Neuronal stem cell (in vitro differentiated cells): ENCODE measurements at regions not wholly inside any gene's neighbourhood (a gene's known extent, or its start where the extent isn't known, plus 50 kb on each side); places are given as distances from the start of the nearest gene placed in this dataset.

Experiments
- DNase-seq: peaks from one replicate; pipeline ENCODE4 v3.0.0-alpha.2; 2013; ENCODE audit warnings: low spot score
- H2AFZ ChIP-seq: one replicate; pipeline ENCODE4 v1.6.1; 2013; ENCODE audit warnings: mild to moderate bottlenecking, low read length, inconsistent platforms
- H2AK5ac ChIP-seq: 2 replicates; pipeline ENCODE4 v1.6.1; 2013; ENCODE audit warnings: low read depth, mild to moderate bottlenecking, inconsistent platforms, low read length, moderate library complexity, mixed read lengths
- H2BK120ac ChIP-seq: 2 replicates; pipeline ENCODE4 v1.6.1; 2013; ENCODE audit warnings: low read depth, mild to moderate bottlenecking, inconsistent platforms, low read length, moderate library complexity, mixed read lengths
- H2BK12ac ChIP-seq: one replicate; pipeline ENCODE4 v1.6.1; 2013; ENCODE audit warnings: low read length, inconsistent platforms
- H2BK15ac ChIP-seq: 2 replicates; pipeline ENCODE4 v1.6.1; 2013; ENCODE audit warnings: mild to moderate bottlenecking, low read length, inconsistent platforms, mixed read lengths
- H2BK5ac ChIP-seq: one replicate; pipeline ENCODE4 v1.6.1; 2013; ENCODE audit warnings: inconsistent platforms, mild to moderate bottlenecking, low read length, moderate library complexity
- H3K14ac ChIP-seq: one replicate; pipeline ENCODE4 v1.6.1; 2013; ENCODE audit warnings: low read length, inconsistent platforms
- H3K18ac ChIP-seq: 2 replicates; pipeline ENCODE4 v1.6.1; 2013; ENCODE audit warnings: low read length, inconsistent platforms
- H3K23ac ChIP-seq: 2 replicates; pipeline ENCODE4 v1.6.1; 2013; ENCODE audit warnings: low read depth, mild to moderate bottlenecking, mixed read lengths, low read length, inconsistent platforms; ENCODE audit not compliant: poor library complexity
- H3K27ac ChIP-seq: replicated peaks from 3 replicates; pipeline ENCODE4 v1.5.1; 2013; ENCODE audit warnings: low read length, inconsistent platforms
- H3K27me3 ChIP-seq, 3 experiments: 2 replicates each; pipeline ENCODE4 v1.6.1; 2013; ENCODE audit warnings: low read length in 3 of 3, mild to moderate bottlenecking in 2 of 3, inconsistent platforms in 1 of 3, low read depth in 1 of 3, mixed read lengths in 1 of 3, moderate library complexity in 1 of 3; ENCODE audit not compliant: control insufficient read depth in 3 of 3, insufficient read depth in 3 of 3
- H3K36me3 ChIP-seq, 2 donors: replicated peaks in 1 of 2; 2 replicates each; pipeline ENCODE4 v1.6.1; 2013; ENCODE audit warnings: low read length in 2 of 2; ENCODE audit not compliant: control insufficient read depth in 2 of 2, insufficient read depth in 2 of 2
- H3K4ac ChIP-seq: 2 replicates; pipeline ENCODE4 v1.6.1; 2013; ENCODE audit warnings: inconsistent platforms, mild to moderate bottlenecking, low read length, moderate library complexity
- H3K4me1 ChIP-seq, 2 donors: 1 replicate in 1 of 2; 2 replicates in 1 of 2; pipeline ENCODE4 v1.6.1; 2013; ENCODE audit warnings: low read length in 2 of 2, low read depth in 1 of 2; ENCODE audit not compliant: control insufficient read depth in 2 of 2, insufficient read depth in 1 of 2
- H3K4me2 ChIP-seq: one replicate; pipeline ENCODE4 v1.6.1; 2013; ENCODE audit warnings: mild to moderate bottlenecking, low read length, inconsistent platforms; ENCODE audit not compliant: insufficient read depth, poor library complexity, severe bottlenecking
- H3K4me3 ChIP-seq, 2 donors: 2 replicates each; pipeline ENCODE4 v1.5.1; 2013; ENCODE audit warnings: low read length in 2 of 2, mild to moderate bottlenecking in 2 of 2, inconsistent platforms in 1 of 2, moderate library complexity in 1 of 2
- H3K79me1 ChIP-seq: one replicate; pipeline ENCODE4 v1.6.1; 2013; ENCODE audit warnings: low read depth, mild to moderate bottlenecking, inconsistent platforms, low read length, moderate library complexity
- H3K9ac ChIP-seq: one replicate; pipeline ENCODE4 v1.6.1; 2013; ENCODE audit warnings: mild to moderate bottlenecking, low read depth, low read length, inconsistent platforms; ENCODE audit not compliant: poor library complexity
- H3K9me3 ChIP-seq, 2 donors: replicated peaks in 1 of 2; 2 replicates each; pipeline versions ENCODE3 to v1.6.1; 2013; ENCODE audit warnings: low read length in 2 of 2, mild to moderate bottlenecking in 2 of 2, inconsistent platforms in 1 of 2, low read depth in 1 of 2, mixed read lengths in 1 of 2, moderate library complexity in 1 of 2; ENCODE audit not compliant: control insufficient read depth in 2 of 2, insufficient read depth in 1 of 2
- H4K8ac ChIP-seq: one replicate; pipeline ENCODE4 v1.6.1; 2013; ENCODE audit warnings: low read depth, mild to moderate bottlenecking, inconsistent platforms, low read length, moderate library complexity
- H4K91ac ChIP-seq: one replicate; pipeline ENCODE4 v1.6.1; 2013; ENCODE audit warnings: low read length, low read depth, mild to moderate bottlenecking, inconsistent platforms; ENCODE audit not compliant: poor library complexity
- WGBS, 2 donors: extraction: QIAGEN DNeasy Blood & Tissue Kit; methylation state at CpG; one replicate each; pipeline ENCODE4 v1.1.7; 2013; ENCODE audit warnings: missing lambda C conversion rate in 2 of 2, mixed read lengths in 1 of 2; ENCODE audit not compliant: insufficient read length in 2 of 2, insufficient replicate concordance in 1 of 2; ENCODE audit errors: extremely low coverage in 2 of 2; 5-methylcytosine and 5-hydroxymethylcytosine counted together

- H2BK15ac ChIP-seq, result no peak overlapping the region
- H3K4me3 ChIP-seq, result no peak overlapping the region
- no peak overlapping the region for H2BK12ac ChIP-seq
- H3K27me3 ChIP-seq, result peaks cover 0 to 8% (median 0%) of the 10 kb centered on the region in 3 experiments
- no peak overlapping the region for H3K23ac ChIP-seq
- H3K18ac ChIP-seq, result no peak overlapping the region
- no peak overlapping the region for H2BK5ac ChIP-seq
- no peaks in the 10 kb centered on the region for H3K4me1 ChIP-seq
- no peak overlapping the region for H3K4me2 ChIP-seq
- H3K9ac ChIP-seq, result no peak overlapping the region
- H2BK120ac ChIP-seq, result no peak overlapping the region
- no peak overlapping the region for H3K27ac ChIP-seq
- H3K79me1 ChIP-seq, result no peaks in the 10 kb centered on the region
- H2AK5ac ChIP-seq, result no peak overlapping the region
- no peak overlapping the region for H3K14ac ChIP-seq
- H4K91ac ChIP-seq, result no peak overlapping the region
- H2AFZ ChIP-seq, result no peak overlapping the region
- H3K9me3 ChIP-seq, result no peaks in the 10 kb centered on the region
- H4K8ac ChIP-seq, result no peak overlapping the region
- DNase-seq, result no peak
- no peaks in the 10 kb centered on the region for H3K36me3 ChIP-seq
- no peak overlapping the region for H3K4ac ChIP-seq
- no CpG with 5 or more reads among the region's 9 CpGs for WGBS, 2 donors
Measured at GRCh38 chr6:963456-963855, 270.5 kb upstream of the EXOC2 start.

- no peak overlapping the region for H2AFZ ChIP-seq
- H4K8ac ChIP-seq, result no peak overlapping the region
- H3K14ac ChIP-seq, result no peak overlapping the region
- no peak overlapping the region for H2BK120ac ChIP-seq
- no peak overlapping the region for H2BK5ac ChIP-seq
- no peak overlapping the region for H3K9ac ChIP-seq
- no CpG with 5 or more reads among the region's 10 CpGs for WGBS, 2 donors
- no peak overlapping the region for H4K91ac ChIP-seq
- H3K27ac ChIP-seq, result no peak overlapping the region
- no peaks in the 10 kb centered on the region for H3K79me1 ChIP-seq
- peak overlapping the region; percentile 82 for H3K23ac ChIP-seq
- peaks cover 0 to 8% (median 0%) of the 10 kb centered on the region in 3 experiments for H3K27me3 ChIP-seq
- H3K9me3 ChIP-seq, result no peaks in the 10 kb centered on the region
- H3K4me2 ChIP-seq, result no peak overlapping the region
- no peak for DNase-seq
- no peak overlapping the region for H2BK12ac ChIP-seq
- H3K36me3 ChIP-seq, result no peaks in the 10 kb centered on the region
- H3K4me3 ChIP-seq, result no peak overlapping the region
- H3K18ac ChIP-seq, result no peak overlapping the region
- H3K4ac ChIP-seq, result no peak overlapping the region
- H2BK15ac ChIP-seq, result no peak overlapping the region
- no peaks in the 10 kb centered on the region for H3K4me1 ChIP-seq
- no peak overlapping the region for H2AK5ac ChIP-seq
Measured at GRCh38 chr6:961407-961960, 268.5 kb upstream of the EXOC2 start.

- no peaks in the 10 kb centered on the region for H3K36me3 ChIP-seq
- H3K27ac ChIP-seq, result no peak overlapping the region
- no peak overlapping the region for H3K4me3 ChIP-seq
- H4K91ac ChIP-seq, result no peak overlapping the region
- no peak overlapping the region for H3K9ac ChIP-seq
- peak; percentile 2 for DNase-seq
- H2AFZ ChIP-seq, result no peak overlapping the region
- no peak overlapping the region for H3K4ac ChIP-seq
- no peak overlapping the region for H3K4me2 ChIP-seq
- WGBS, 2 donors, result no CpG with 5 or more reads among the region's 11 CpGs
- no peak overlapping the region for H3K18ac ChIP-seq
- no peaks in the 10 kb centered on the region for H3K9me3 ChIP-seq
- peaks cover 0 to 2% (median 0%) of the 10 kb centered on the region in 3 experiments for H3K27me3 ChIP-seq
- H3K4me1 ChIP-seq, result no peaks in the 10 kb centered on the region
- H2BK120ac ChIP-seq, result no peak overlapping the region
- H2BK12ac ChIP-seq, result no peak overlapping the region
- no peak overlapping the region for H3K23ac ChIP-seq
- H2BK5ac ChIP-seq, result no peak overlapping the region
- no peak overlapping the region for H3K14ac ChIP-seq
- no peaks in the 10 kb centered on the region for H3K79me1 ChIP-seq
- no peak overlapping the region for H2AK5ac ChIP-seq
- H4K8ac ChIP-seq, result no peak overlapping the region
- H2BK15ac ChIP-seq, result no peak overlapping the region
Measured at GRCh38 chr6:960356-960755, 267.4 kb upstream of the EXOC2 start.

- Histone ChIP-seq H4K91ac (no peak overlapping the region), H2BK15ac (no peak overlapping the region), H2BK120ac (no peak overlapping the region), H3K14ac (no peak overlapping the region), H3K4me3 (no peak overlapping the region), H3K79me1 (no peaks in the 10 kb centered on the region), H3K23ac (no peak overlapping the region), H3K36me3 (no peaks in the 10 kb centered on the region), H3K4me2 (no peak overlapping the region), H3K4ac (no peak overlapping the region), H3K9me3 (no peaks in the 10 kb centered on the region), H3K18ac (no peak overlapping the region), H4K8ac (no peak overlapping the region), H3K4me1 (no peaks in the 10 kb centered on the region), H3K27ac (no peak overlapping the region), H2BK12ac (no peak overlapping the region), H3K9ac (no peak overlapping the region), H3K27me3 (no peaks in the 10 kb centered on the region), H2AFZ (no peak overlapping the region), H2AK5ac (no peak overlapping the region), H2BK5ac (no peak overlapping the region)
- no CpG with 5 or more reads among the region's 5 CpGs for WGBS, 2 donors
- no peak for DNase-seq
Measured at GRCh38 chr6:958488-958887, 265.5 kb upstream of the EXOC2 start.
